Endodermal cell (in vitro differentiated cells): ENCODE measurements at regions not wholly inside any gene's neighbourhood (a gene's known extent, or its start where the extent isn't known, plus 50 kb on each side); places are given as distances from the start of the nearest gene placed in this dataset.

Source experiments
- DNase-seq: peaks from one replicate; pipeline ENCODE4 v3.0.0-alpha.2; 2017
- H3K27ac ChIP-seq: 2 replicates; pipeline ENCODE4 v1.5.1; 2013; ENCODE audit warnings: mild to moderate bottlenecking, low read depth, low read length, moderate library complexity
- H3K27me3 ChIP-seq: 2 replicates; pipeline ENCODE4 v1.6.1; 2013; ENCODE audit warnings: mild to moderate bottlenecking, low read length, moderate library complexity; ENCODE audit not compliant: insufficient read depth, control insufficient read depth, poor library complexity, severe bottlenecking
- H3K36me3 ChIP-seq: 2 replicates; pipeline ENCODE4 v1.7.0; 2013; ENCODE audit warnings: mild to moderate bottlenecking, low read length, moderate library complexity; ENCODE audit not compliant: control insufficient read depth, insufficient read depth
- H3K4me1 ChIP-seq: one replicate; pipeline ENCODE4 v1.7.0; 2013; ENCODE audit warnings: low read length; ENCODE audit not compliant: control insufficient read depth, insufficient read depth
- H3K4me3 ChIP-seq: 2 replicates; pipeline ENCODE4 v1.5.1; 2013; ENCODE audit warnings: mild to moderate bottlenecking, low read length, moderate library complexity
- H3K9ac ChIP-seq: 2 replicates; pipeline ENCODE4 v1.6.1; 2013; ENCODE audit warnings: mild to moderate bottlenecking, low read length, moderate library complexity; ENCODE audit not compliant: poor library complexity, severe bottlenecking; ENCODE audit errors: extremely low read depth
- H3K9me3 ChIP-seq: 2 replicates; pipeline ENCODE4 v1.6.1; 2013; ENCODE audit warnings: mild to moderate bottlenecking, low read length, moderate library complexity; ENCODE audit not compliant: control insufficient read depth
- H3K27ac Mint-ChIP-seq: 2 replicates; pipeline ENCODE4 v1.8.0; 2020; ENCODE audit warnings: mixed read lengths
- H3K27me3 Mint-ChIP-seq: 2 replicates; pipeline ENCODE4 v1.8.0; 2021; ENCODE audit warnings: mild to moderate bottlenecking, mixed read lengths; ENCODE audit not compliant: insufficient read depth
- H3K36me3 Mint-ChIP-seq: 2 replicates; pipeline ENCODE4 v1.8.0; 2020; ENCODE audit warnings: low read depth, mixed read lengths
- H3K4me1 Mint-ChIP-seq: 2 replicates; pipeline ENCODE4 v1.8.0; 2020; ENCODE audit warnings: mixed read lengths
- H3K4me3 Mint-ChIP-seq: 2 replicates; pipeline ENCODE4 v1.8.0; 2020; ENCODE audit warnings: mild to moderate bottlenecking, moderate library complexity, mixed read lengths
- H3K9me3 Mint-ChIP-seq: 2 replicates; pipeline ENCODE4 v1.8.0; 2020; ENCODE audit warnings: mild to moderate bottlenecking, mixed read lengths
- WGBS, 2 experiments: methylation state at CpG; one replicate each; pipeline versions ENCODE4 v1.1.5 to v1.1.7; 2013; ENCODE audit warnings: missing lambda C conversion rate in 2 of 2, mixed read lengths in 1 of 2; ENCODE audit not compliant: insufficient coverage in 1 of 2, insufficient read length in 1 of 2; 5-methylcytosine and 5-hydroxymethylcytosine counted together
- TF ChIP-seq, protein P1 (sequence below): fragments of 200-600 bp; sonication (generic); conservative IDR thresholded peaks from 2 replicates; pipeline ENCODE4 v1.5.0; 2021; ENCODE audit warnings: antibody characterized with exemption, mild to moderate bottlenecking

- DNase-seq = no peak
- Histone ChIP-seq H3K27me3 (no peaks in the 10 kb centered on the region), H3K27ac (no peak overlapping the region), H3K4me3 (no peak overlapping the region), H3K9ac (no peak overlapping the region), H3K4me1 (peaks cover 6% of the 10 kb centered on the region), H3K9me3 (no peaks in the 10 kb centered on the region), H3K36me3 (no peaks in the 10 kb centered on the region)
- 92% methylated on average over 4 of the region's 4 CpGs; no CpG with 5 or more reads in 1 of the 2 experiments for WGBS, 2 experiments
- Mint-ChIP-seq H3K27ac (no peak overlapping the region), H3K4me1 (peaks cover 12% of the 10 kb centered on the region), H3K36me3 (no peaks in the 10 kb centered on the region), H3K9me3 (no peaks in the 10 kb centered on the region), H3K4me3 (no peak overlapping the region), H3K27me3 (no peaks in the 10 kb centered on the region)
- TF ChIP-seq, protein P1, sequence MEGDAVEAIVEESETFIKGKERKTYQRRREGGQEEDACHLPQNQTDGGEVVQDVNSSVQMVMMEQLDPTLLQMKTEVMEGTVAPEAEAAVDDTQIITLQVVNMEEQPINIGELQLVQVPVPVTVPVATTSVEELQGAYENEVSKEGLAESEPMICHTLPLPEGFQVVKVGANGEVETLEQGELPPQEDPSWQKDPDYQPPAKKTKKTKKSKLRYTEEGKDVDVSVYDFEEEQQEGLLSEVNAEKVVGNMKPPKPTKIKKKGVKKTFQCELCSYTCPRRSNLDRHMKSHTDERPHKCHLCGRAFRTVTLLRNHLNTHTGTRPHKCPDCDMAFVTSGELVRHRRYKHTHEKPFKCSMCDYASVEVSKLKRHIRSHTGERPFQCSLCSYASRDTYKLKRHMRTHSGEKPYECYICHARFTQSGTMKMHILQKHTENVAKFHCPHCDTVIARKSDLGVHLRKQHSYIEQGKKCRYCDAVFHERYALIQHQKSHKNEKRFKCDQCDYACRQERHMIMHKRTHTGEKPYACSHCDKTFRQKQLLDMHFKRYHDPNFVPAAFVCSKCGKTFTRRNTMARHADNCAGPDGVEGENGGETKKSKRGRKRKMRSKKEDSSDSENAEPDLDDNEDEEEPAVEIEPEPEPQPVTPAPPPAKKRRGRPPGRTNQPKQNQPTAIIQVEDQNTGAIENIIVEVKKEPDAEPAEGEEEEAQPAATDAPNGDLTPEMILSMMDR = no peak
These were observed 104.7 kb upstream of the CARD18 start for GRCh38 chr11:105244160-105244825.

DNA sequence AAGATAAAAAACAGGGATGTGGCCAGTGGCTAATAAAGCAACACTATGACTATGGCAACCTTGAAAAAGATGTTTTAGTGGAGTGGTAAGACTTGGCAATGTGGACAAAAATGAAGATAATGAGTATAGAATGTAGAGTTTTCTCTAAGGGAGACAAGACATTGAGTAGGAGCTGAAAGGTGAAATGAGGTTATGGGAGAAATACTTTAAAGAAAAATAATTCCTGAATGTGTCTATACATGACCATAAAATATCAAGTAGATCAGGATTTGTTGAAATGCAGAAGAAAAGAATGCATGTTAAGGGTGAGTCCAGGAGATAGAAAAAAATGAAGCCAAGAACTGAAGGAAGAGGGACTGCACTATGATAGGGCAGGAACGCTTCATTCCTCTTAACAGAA is 101.6 kb upstream of the CARD18 start:
- H3K4me1 ChIP-seq = no peaks in the 10 kb centered on the region
- no peak overlapping the region for H3K4me3 ChIP-seq
- H3K27me3 ChIP-seq = no peaks in the 10 kb centered on the region
- no peaks in the 10 kb centered on the region for H3K9me3 ChIP-seq
- TF ChIP-seq, protein P1 = no peak
- no peak overlapping the region for H3K9ac ChIP-seq
- 92 to 100% methylated on average over 1 of the region's 1 CpG for WGBS, 2 experiments
- H3K36me3 Mint-ChIP-seq = no peaks in the 10 kb centered on the region
- no peaks in the 10 kb centered on the region for H3K27me3 Mint-ChIP-seq
- H3K27ac ChIP-seq = no peak overlapping the region
- H3K36me3 ChIP-seq = no peaks in the 10 kb centered on the region
- H3K4me1 Mint-ChIP-seq = peaks cover 6% of the 10 kb centered on the region
- H3K27ac Mint-ChIP-seq = no peak overlapping the region
- no peaks in the 10 kb centered on the region for H3K9me3 Mint-ChIP-seq
- no peak for DNase-seq
- H3K4me3 Mint-ChIP-seq = no peak overlapping the region

DNA sequence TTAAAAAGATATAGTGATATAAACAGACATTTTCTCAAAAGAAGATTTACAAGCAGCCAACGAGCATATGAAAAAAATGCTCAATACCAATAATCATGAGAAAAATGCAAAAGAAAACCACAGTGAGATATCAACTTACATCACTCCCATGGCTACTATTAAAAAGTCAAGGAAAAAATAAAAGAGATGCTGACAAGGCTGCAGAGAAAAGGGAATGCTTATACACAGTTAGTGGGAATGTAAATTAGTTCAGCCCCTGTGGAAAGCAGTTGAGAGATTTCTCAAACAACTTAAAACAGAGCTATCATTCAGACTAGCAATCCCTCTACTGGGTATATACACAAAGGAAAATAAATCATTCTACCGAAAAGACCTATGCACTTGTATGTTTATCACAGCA is 97.1 kb upstream of the CARD18 start:
- Mint-ChIP-seq H3K36me3 (no peaks in the 10 kb centered on the region), H3K9me3 (no peaks in the 10 kb centered on the region), H3K4me1 (no peaks in the 10 kb centered on the region), H3K4me3 (no peak overlapping the region), H3K27ac (no peak overlapping the region), H3K27me3 (no peaks in the 10 kb centered on the region)
- TF ChIP-seq, protein P1 = no peak
- no peaks in the 10 kb centered on the region for H3K36me3 ChIP-seq
- H3K9me3 ChIP-seq = no peaks in the 10 kb centered on the region
- no peak overlapping the region for H3K9ac ChIP-seq
- WGBS, 2 experiments = 86% methylated on average over 2 of the region's 2 CpGs; no CpG with 5 or more reads in 1 of the 2 experiments
- H3K4me1 ChIP-seq = no peaks in the 10 kb centered on the region
- no peak overlapping the region for H3K4me3 ChIP-seq
- H3K27me3 ChIP-seq = no peaks in the 10 kb centered on the region
- DNase-seq = no peak
- no peak overlapping the region for H3K27ac ChIP-seq
